ENCODE measurements at regions not wholly inside any gene's neighbourhood (a gene's known extent, or its start where the extent isn't known, plus 50 kb on each side); places are given as distances from the start of the nearest gene placed in this dataset.

DNA sequence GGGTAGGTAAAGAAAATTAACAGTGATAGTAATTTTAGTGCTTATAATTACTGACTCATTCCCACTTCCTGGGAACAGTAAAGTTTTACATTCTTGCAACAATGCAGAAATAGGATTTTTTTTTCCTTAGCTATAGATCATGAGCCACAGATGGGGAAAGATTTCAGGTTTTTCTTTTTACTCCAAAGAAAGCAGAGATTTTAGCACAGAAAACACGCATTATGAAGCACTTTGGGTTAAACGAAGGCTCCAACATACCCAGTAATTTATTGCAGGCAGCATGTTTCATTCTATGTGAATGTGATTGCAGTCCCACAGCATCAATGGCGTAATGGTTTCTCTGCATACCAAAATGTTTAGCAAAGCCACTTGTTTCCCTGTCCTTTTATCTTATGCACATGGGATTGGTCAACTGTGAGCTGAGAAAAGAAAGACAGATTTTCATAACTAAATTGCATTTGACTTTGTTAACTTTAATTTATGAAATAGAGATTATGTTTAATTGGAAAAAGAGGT, 124.6 kb upstream of the E2F7 start:
- no peak for DNase-seq

DNA sequence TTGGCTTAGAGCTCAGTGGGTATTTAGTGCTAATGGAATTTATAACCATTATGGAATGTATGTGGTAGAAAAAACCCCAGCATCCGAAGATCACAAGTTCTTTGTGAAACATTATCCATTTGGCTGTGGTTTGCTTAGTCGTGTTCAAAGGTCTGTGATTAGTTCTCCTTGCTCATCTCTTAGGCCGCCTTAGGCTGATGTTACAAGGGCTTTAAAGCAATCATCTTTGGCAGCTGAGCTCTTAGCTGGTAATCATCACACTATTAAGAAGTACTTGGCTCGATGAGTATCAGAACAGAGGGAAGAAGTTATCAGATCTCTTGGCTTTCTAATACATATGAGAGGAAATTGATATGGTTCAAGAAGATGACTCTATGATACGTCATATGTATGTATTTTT, 124.1 kb upstream of the E2F7 start:
- DNase-seq = no peak

DNA sequence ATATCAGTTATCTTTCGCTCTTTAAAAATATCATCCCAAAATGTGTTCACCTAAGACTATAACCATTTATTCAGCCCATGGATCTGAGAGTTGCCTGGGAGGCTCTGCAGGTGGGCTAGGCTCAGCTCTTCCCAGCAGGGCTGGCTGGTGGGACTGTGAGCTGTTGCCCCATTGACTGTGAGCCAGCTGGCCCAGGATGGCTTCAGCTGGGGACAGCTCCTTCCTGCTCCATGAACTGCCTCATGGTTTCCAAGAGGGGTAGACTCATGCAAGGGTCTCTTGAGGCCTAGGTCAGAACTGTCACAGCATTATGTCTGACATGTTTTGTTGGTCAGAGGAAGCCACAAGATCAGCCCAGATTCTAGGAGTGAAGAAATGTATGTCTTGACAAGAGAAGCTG, 114.1 kb upstream of the E2F7 start:
- DNase-seq = no peak

DNA sequence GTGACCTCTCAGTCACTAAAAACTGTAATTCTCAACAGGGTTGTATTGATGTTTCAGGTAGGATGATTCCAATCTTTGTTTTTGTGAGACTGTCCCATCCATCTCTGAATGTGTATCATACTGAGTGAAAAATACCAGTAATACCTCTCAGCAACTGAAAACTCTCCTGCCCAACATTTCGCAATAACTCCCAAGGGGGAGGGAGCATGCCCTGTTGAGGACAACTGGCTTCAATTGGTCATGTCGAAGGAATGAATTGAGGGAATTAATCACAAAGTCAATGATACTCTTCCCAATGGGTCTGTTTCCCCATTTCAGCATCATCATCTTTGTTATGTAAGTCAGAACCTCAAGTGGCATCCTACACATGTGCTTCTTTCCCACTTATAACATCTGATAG, 102.4 kb upstream of the E2F7 start:
- no peak for DNase-seq

DNA sequence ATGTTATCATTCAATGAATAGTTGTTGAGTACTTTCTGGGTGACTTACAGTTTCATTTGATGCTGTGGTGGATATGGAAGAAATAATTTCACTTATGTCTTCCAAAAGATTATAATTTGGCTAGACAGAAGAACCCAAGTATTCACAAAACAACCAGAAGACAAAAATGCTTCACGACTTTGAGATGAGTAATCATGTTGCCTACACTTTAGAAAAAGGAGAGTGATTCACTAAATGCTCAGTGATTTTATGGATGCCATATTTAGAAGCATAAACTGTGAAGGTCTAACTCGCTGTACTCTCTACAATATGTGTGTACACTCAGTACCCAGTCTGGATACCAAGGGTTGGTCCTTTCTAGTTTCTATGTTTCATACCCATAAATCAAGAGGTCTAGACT, 101.3 kb upstream of the E2F7 start:
- DNase-seq = no peak

DNA sequence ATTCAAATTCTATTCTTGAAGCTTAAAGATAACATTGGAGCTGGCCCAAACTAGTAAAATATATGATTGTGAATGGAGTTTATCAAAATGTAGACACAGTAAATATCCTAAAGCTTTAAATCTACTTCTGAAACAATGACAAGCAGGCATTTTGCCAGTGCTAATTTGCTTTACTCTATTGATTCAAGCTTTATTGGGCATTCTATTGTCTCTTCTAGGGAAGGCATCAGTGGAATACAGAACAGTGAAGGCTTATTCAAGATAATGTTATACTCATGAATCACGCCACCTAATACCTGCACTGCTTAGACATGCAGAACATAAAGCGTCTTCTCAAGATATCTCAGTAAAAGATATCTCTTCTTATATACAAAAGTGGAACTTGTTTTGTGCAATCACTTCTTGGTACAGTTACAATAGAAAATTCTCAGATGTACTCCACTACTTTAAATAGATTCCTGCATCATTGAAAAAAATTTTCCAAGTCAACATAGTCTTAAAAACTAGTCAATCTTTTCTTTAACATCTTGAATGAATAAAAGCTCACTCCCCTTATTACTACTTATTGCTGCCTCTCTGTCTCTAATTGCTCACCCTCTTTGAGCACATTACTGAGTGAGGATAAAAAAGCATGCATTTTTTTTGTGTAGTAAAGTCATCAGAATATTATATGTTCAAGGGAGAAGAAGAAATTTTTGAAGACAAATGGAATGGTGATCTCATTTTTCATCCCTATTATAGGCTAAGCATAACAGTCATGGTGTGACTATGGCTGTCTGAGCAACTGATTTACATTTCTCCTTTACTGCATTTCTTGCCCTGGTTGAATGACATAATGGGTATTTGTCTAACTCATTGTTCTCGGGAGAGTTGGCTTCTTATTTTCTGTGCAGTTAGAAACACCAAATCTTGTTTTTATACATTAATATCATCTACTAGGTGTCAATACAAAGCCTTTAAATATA, 98.0 kb upstream of the E2F7 start:
- no peak for DNase-seq

DNA sequence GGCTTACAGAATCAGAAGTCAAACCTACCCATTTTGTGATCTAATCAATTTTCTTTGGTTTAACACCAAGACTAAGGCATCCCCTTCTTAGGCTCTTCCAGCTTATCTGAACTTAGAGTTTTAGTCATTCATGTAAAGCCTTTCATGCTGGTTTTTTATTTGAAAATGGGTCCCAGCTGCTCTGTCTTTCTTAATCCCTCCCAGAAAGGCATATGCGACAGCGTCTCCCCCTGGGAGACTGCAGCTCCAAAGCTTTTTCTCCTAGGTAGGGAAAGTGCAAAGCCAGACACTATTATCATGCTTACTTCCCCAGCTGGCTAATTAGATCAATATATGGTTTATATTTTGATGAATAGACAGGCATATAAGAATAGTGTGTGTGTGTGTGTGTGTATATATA, 96.6 kb upstream of the E2F7 start:
- no peak for DNase-seq

DNA sequence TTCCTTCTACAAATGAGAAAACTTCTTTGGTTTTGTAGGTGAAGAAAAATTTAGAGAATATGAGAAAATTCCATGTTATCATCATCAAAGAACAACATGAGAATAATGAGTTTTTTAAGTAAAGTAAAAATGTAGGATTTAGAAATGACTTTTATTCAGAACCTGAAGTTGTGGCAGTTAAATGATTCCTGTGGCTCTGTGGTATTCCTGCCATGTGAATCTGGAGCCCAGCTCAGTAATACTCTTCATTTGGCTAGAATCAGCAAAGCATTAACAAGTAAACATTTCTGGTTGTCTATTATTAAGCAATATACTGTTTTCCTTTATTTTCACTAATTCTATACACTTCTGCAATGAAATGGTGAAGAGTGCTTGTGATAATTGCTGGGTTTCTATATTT, 95.6 kb upstream of the E2F7 start:
- DNase-seq = no peak

DNA sequence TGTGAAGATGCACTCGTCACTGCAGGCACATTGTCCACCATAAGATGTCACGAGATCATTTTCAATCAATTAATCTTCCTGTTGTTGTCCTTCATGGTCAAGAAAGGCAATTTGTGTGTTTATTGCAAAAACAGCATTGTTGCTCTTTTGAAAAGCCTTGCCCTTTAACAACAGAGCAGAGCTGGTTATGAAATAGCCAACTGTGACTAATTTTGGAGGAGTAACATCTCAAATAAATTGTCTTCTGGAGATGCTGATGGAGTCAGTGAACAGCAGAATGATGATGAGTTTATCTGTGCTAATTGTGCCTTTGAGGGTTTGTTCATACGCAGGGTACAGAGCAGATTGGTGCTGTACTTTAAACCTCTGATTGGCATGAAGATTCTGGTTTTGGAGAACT, 88.3 kb upstream of the E2F7 start:
- DNase-seq = no peak

DNA sequence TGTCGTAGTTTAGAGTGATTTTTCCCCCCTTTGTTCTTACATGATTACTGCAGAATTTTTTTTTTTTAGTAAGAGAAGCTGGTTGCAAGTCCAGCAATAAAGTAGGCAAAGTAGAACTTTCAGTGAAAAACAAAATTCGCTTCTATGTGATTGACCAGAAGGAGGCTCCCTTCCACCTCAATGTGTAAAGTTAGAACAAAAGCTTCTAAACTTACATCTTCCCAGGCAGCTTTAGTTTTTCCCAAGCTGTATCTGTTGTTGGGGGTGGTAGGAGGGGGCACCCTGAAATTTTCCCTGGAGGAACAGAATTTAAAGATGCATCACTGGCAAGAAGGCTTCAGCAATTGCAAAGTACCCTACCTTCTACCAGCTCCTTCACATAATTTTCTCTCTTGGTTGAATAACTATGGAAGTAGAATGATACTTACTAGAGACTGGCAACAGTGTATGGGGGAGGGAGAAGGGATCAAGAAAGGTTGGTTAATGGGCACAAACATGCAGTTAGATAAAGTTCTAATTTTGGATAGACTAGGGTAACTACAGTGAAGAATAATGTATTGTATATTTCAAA, 87.3 kb upstream of the E2F7 start:
- no peak for DNase-seq

DNA sequence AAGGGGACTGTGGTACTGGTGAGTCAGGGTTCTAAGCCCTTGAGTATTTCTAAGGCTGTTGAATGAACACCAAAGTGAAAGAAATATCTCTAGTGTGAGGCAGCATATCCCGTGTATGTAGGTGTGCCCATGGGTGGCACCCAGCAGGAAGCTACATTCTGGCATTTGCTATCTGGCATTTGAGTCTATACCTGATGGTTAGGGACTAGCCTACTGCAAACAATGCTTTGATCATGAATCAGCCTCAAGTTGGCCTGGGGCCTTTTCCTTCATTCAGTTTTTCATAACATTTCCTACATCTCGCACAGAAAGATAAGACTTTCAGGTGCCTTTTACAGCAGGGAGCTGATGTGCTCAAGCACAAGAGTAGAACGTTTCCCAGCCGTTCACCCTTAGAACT, 85.7 kb upstream of the E2F7 start:
- no peak for DNase-seq

DNA sequence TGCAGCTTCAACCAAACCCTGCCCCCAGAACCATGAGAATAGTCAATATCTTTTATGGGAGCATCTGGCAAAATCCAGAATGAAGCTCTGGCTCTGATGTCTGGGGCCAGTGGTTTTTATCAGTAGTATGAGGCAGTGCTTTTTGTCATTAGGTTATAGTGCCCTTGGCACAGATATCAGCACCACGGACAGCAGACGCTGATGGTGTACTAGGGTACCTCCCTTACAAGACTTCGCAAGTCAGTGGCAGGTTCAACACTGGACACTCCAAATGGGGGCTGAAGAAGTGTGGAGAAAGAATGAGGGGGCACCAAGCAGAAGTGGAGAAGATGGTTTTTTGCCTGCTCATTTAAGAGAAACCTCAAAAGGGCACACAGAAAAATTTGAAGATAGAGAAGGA, 68.2 kb upstream of the E2F7 start:
- DNase-seq = no peak

DNA sequence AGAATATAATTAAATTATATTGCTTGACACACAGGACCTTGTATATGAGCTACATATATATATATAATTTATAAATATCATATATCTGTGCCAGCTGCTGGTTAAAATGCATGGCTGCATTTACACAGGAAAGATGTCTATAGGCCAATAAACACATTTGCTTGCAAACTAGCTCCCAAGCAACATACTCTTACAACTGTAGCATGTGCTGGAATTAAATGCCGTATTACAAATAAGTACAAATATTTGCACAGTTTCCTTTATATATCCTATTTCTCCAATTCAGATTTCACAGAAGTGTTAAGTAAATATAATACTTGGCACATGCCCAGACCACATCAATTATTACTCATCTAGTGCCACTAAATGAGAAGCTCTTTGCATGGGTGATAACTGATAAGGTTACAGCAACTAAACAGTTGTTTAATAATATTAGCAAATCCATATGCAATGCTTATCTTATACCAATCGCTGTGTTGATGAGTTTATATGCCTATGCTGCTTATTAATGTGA, 66.7 kb upstream of the E2F7 start:
- no peak for DNase-seq

DNA sequence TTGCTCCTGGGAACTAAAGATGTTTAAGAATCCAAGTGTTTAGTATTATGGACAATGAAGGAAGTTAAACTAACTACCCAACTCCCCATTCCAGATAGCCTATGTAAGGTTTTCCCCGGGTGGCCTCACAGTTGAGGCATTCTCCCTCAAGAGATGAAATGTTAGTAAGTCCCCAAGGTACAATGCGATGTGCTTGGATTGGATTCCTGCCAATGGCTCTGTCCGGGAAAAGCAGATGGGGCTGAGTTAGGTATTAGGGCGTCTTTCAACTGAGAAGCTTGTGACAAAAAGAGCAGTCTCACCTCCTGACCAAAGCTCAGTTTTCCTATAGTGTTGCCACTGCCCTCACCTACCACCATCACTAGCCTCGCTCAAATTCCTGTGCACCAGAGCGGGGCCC, 64.8 kb upstream of the E2F7 start:
- DNase-seq = no peak

DNA sequence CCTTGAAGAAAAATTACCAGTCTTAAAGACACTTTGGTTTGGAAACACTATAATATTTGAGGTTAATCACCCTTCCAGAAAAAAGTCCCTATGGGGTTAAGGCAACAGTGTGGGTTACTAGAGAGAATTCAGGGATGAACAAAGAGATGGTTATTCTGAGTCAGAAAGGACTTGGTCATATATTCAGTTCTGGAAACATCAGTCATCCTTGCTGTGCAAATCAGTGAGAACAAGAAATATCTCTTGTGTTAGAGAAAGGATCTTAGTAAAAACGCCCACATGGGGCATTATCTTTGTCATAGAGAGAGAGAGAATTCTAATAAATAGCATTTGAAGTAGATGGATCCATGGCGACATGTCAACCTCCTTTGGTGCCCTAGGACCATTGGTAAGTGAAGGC, 59.4 kb upstream of the E2F7 start:
- no peak for DNase-seq

DNA sequence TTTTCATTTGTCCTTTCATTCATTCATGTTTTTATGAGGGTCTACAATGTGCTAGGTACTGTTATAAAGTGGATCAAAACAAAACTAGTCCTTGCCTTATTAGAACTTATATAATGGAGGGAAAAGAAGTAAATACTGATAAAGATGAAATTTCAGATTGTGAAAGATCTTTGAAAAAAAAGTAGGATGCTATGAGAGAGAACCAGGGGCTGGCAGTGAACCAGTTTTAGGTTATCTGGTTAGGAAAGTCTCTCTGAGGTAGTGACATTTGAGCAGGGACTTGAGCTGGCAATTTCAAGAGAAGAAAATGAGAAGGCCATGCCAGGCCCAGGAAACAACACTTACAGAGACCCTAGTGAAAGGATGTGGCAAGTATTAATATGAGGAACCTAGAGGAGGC, 57.3 kb upstream of the E2F7 start:
- DNase-seq = no peak

DNA sequence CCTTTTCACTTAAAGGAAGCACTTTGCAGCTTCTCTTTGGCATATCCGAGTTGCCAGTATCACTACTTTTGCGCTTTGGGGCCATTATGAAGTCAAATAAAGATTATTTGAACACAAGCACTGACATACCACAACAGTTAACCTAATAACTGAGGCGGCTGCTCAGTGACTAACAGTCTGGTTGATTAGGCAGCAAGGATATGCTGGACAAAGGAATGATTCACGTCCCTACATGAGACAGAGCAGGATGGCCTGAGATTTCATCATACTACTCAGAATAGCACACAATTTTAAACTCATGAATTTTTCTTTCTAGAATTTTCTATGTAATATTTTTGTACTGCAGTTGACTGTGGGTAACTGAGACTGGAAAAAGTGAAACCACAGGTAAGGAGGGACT, 56.9 kb upstream of the E2F7 start:
- DNase-seq = no peak

DNA sequence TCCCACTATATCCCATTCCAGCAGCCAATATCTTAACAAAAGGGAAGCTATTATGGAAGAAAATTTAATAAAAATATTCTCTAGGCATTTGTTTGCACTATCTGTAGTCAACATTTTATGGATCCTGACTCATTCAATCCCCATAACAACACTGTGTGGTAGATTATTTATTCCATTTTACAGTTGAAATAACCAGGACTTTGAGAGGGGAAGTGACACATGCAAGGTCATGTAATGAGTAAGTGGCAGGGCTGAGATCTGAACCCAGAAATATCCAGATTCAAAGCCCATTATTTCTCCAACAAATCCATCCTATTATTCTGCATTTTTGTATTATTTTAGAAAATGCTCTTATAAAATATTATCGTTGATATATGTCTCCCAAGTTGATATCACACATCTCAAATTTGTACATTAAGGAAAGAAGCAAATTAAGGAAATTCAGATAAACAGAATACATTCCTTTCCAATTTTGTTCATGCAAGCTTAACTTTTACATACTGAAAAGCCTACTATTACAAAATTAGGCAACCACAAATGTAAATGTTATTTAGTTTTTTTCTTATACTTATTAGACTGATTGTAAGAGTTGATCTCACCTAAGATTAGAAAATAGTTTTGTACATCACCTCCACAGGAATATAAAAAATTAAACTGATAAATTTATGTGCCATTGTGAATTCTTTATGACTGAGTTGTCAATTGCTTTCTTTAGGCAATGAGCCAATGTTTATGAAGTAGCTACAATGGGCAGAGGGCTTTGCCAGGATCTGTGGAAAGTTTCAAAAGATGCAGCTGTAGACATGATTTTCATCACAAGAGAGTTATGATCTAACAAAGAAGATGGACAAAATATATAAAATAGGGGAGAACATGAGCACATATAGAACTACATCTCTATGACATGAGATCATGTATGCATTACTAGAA, 55.1 kb upstream of the E2F7 start:
- no peak for DNase-seq

DNA sequence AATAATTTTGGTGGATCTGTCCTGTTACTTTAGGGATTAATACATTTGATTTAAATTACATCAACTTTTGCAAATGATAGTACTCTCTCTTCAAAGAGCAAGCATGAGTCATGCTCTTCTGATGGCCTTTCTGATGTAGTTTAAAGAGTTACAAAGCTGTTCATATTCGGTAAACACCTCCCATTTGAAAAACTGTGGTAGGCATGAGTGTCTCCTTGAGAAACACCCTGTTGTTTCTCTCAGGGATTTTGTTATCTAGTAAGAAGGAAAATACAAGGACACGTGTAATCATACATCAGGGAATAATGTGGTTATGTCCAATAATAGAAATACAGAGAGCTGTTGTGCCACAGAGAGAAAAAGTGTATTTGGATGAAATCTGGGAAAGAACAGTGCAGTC, 53.3 kb upstream of the E2F7 start:
- no peak for DNase-seq

DNA sequence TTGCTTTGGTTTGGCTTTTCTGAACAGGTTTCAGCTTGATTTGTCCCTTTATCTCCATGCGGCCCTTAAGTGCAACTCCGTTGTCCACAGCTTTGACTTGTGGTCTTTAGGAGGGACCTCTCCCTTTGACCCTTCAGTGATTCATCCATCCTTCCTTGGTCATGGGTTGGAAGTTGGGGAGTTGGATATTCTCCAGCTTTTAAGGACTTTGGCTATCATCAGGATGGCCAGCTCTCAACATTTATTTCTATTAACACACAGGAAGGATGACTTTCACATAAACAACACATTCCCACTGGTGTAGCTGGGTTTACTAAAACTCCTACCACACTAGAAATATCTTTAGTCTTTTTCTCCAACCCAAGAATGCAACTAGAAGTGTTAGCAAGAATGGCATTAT, 50.9 kb upstream of the E2F7 start:
- DNase-seq = no peak

DNA sequence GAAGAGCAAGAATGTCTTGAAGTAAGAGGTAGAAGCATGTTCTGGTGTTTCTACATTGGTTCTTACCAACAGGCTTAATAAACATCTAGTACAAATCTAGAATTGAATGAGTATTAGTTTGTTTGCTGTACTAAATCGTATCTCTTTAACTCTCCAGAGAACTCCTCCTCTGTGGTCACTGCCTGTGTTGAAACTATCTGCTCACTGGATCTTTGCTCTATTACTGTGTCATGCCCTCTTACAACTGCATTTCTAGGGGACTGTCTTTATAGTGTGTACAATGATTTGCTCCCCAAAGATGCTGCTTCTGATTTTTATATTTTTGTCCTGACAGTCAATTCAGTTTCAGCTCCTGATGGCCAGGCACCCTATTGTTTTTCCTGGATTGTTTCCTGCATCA, 50.1 kb upstream of the E2F7 start:
- no peak for DNase-seq
